HCT116 (cell line): ENCODE measurements at regions not wholly inside any gene's neighbourhood (a gene's known extent, or its start where the extent isn't known, plus 50 kb on each side); places are given as distances from the start of the nearest gene placed in this dataset.

Source experiments
- TCF7L2 ChIP-seq: IDR thresholded peaks from 2 replicates; pipeline ENCODE4 v1.7.0; 2011; ENCODE audit warnings: borderline replicate concordance, inconsistent platforms; ENCODE audit not compliant: insufficient read depth, insufficient read length; ENCODE audit errors: extremely low read depth
- ZFX ChIP-seq: fragments of 450-650 bp; IDR thresholded peaks from 2 replicates; pipeline ENCODE4 v1.6.1; 2017

GRCh38 chr4:110414561-110414920, 61.4 kb upstream of the ENPEP start:
- TF ChIP-seq ZFX (no peak), TCF7L2 (no peak)
